Common myeloid progenitor, CD34-positive (primary cell): ENCODE measurements at regions not wholly inside any gene's neighbourhood (a gene's known extent, or its start where the extent isn't known, plus 50 kb on each side); places are given as distances from the start of the nearest gene placed in this dataset.
"Not testable (repeated sequence)": the region's sequence is repeated elsewhere in the genome, so short reads cannot be mapped to it uniquely, and the experiment has no call there.

Experiments
- CTCF ChIA-PET: fragments of 350-600 bp; sonication (Branson Sonifier 250); formaldehyde crosslinking; loops from one replicate; lab custom pipeline; 2021; ENCODE audit warnings: antibody characterized with exemption; lab: Charles Lee
- POLR2A ChIA-PET: fragments of 350-600 bp; sonication (Branson Sonifier 250); formaldehyde crosslinking; loops from one replicate; lab custom pipeline; 2021; ENCODE audit warnings: antibody characterized with exemption; lab: Charles Lee
- DNase-seq, 3 donors: peaks; one replicate each; pipeline versions ENCODE4 v3.0.0 to v3.0.0-alpha.2; 2013
- H3K27ac ChIP-seq, 2 experiments: 1 replicate in 1 of 2; 2 replicates in 1 of 2; pipeline ENCODE4 v1.7.0; 2013; ENCODE audit warnings: inconsistent platforms in 2 of 2, low read length in 2 of 2, mild to moderate bottlenecking in 2 of 2, low read depth in 1 of 2, moderate library complexity in 1 of 2; ENCODE audit not compliant: severe bottlenecking in 2 of 2, insufficient read depth in 1 of 2, poor library complexity in 1 of 2
- H3K27me3 ChIP-seq, 5 experiments: replicated peaks in 2 of 5; 1 replicate in 3 of 5; 2 replicates in 2 of 5; pipeline versions ENCODE4 v1.6.1 to v1.7.0; 2013; ENCODE audit warnings: low read length in 4 of 5, mild to moderate bottlenecking in 2 of 5, moderate library complexity in 2 of 5, inconsistent platforms in 1 of 5; ENCODE audit not compliant: insufficient read depth in 5 of 5, control insufficient read depth in 4 of 5
- H3K36me3 ChIP-seq, 4 experiments: 1 replicate in 2 of 4; 2 replicates in 2 of 4; pipeline versions ENCODE4 v1.6.1 to v1.7.0; 2013; ENCODE audit warnings: low read length in 3 of 4, control low read depth in 1 of 4, mild to moderate bottlenecking in 1 of 4; ENCODE audit not compliant: control insufficient read depth in 4 of 4, insufficient read depth in 4 of 4
- H3K4me1 ChIP-seq, 4 experiments: 1 replicate in 3 of 4; 2 replicates in 1 of 4; pipeline versions ENCODE4 v1.6.1 to v1.7.1; 2013; ENCODE audit warnings: low read length in 3 of 4, mild to moderate bottlenecking in 3 of 4, control low read depth in 1 of 4, inconsistent platforms in 1 of 4, moderate library complexity in 1 of 4; ENCODE audit not compliant: control insufficient read depth in 4 of 4, insufficient read depth in 4 of 4; ENCODE audit errors: control extremely low read depth in 1 of 4
- H3K4me3 ChIP-seq, 7 experiments: 1 replicate in 4 of 7; 2 replicates in 3 of 7; pipeline versions ENCODE4 v1.5.1 to v1.7.0; 2013; ENCODE audit warnings: mild to moderate bottlenecking in 7 of 7, low read length in 6 of 7, moderate library complexity in 6 of 7, inconsistent platforms in 2 of 7, low read depth in 2 of 7, control low read depth in 1 of 7; ENCODE audit not compliant: insufficient read depth in 4 of 7, control insufficient read depth in 1 of 7; ENCODE audit errors: extremely low read depth in 1 of 7
- H3K9me3 ChIP-seq, 5 experiments: 1 replicate in 4 of 5; 2 replicates in 1 of 5; pipeline versions ENCODE4 v1.6.1 to v1.7.1; 2013; ENCODE audit warnings: low read length in 4 of 5, mild to moderate bottlenecking in 2 of 5, inconsistent platforms in 1 of 5, low read depth in 1 of 5, moderate library complexity in 1 of 5; ENCODE audit not compliant: control insufficient read depth in 4 of 5, insufficient read depth in 2 of 5; ENCODE audit errors: control extremely low read depth in 1 of 5
- WGBS: methylation state at CpG from one replicate; pipeline ENCODE4 v1.1.5; 2013; ENCODE audit not compliant: insufficient coverage; 5-methylcytosine and 5-hydroxymethylcytosine counted together

- H3K36me3 ChIP-seq, H3K9me3 ChIP-seq, H3K27ac ChIP-seq, POLR2A ChIA-PET, H3K4me3 ChIP-seq, H3K27me3 ChIP-seq, CTCF ChIA-PET, H3K4me1 ChIP-seq, DNase-seq: not testable (repeated sequence)
- WGBS = 93% methylated on average over 12 of the region's 17 CpGs
Measured at GRCh38 chr6:165127743-165128142, 181.7 kb downstream of the C6orf118 start.

GRCh38 chr6:165124681-165125080, 184.7 kb downstream of the C6orf118 start:
- DNase-seq, CTCF ChIA-PET, H3K27me3 ChIP-seq, H3K9me3 ChIP-seq, H3K4me1 ChIP-seq, POLR2A ChIA-PET, H3K36me3 ChIP-seq, H3K27ac ChIP-seq, H3K4me3 ChIP-seq: not testable (repeated sequence)
- 100% methylated on average over 1 of the region's 4 CpGs for WGBS

GRCh38 chr6:165119231-165120020, 190.0 kb downstream of the C6orf118 start:
- Histone ChIP-seq H3K4me1 (no peaks in the 10 kb centered on the region), H3K27me3 (no peaks in the 10 kb centered on the region), H3K27ac (no peak overlapping the region), H3K36me3 (no peaks in the 10 kb centered on the region), H3K9me3 (peaks cover 0 to 4% (median 0%) of the 10 kb centered on the region in 5 experiments), H3K4me3 (no peak overlapping the region)
- CTCF ChIA-PET = no interaction called here
- DNase-seq = no peak
- POLR2A ChIA-PET = no interaction called here
- 71% methylated on average over 2 of the region's 6 CpGs for WGBS

- Histone ChIP-seq H3K9me3 (peaks cover 0 to 10% (median 2%) of the 10 kb centered on the region in 5 experiments), H3K27me3 (no peaks in the 10 kb centered on the region), H3K27ac (no peak overlapping the region), H3K4me3 (no peak overlapping the region), H3K36me3 (no peaks in the 10 kb centered on the region), H3K4me1 (no peaks in the 10 kb centered on the region)
- CTCF ChIA-PET = no interaction called here
- POLR2A ChIA-PET = no interaction called here
- no peak for DNase-seq
- WGBS = 100% methylated on average over 1 of the region's 5 CpGs
Measured at GRCh38 chr6:165118736-165119135, 190.7 kb downstream of the C6orf118 start.

GRCh38 chr6:165117806-165118205, 191.6 kb downstream of the C6orf118 start:
- POLR2A ChIA-PET = no interaction called here

GRCh38 chr6:165117121-165117520, 192.3 kb downstream of the C6orf118 start:
- no peak overlapping the region for H3K27ac ChIP-seq
- H3K9me3 ChIP-seq = peaks cover 0 to 10% (median 2%) of the 10 kb centered on the region in 5 experiments
- no peaks in the 10 kb centered on the region for H3K27me3 ChIP-seq
- no peaks in the 10 kb centered on the region for H3K36me3 ChIP-seq
- ChIA-PET CTCF (no interaction called here), POLR2A (no interaction called here)
- H3K4me3 ChIP-seq = no peak overlapping the region
- no peak for DNase-seq
- 82% methylated on average over 2 of the region's 2 CpGs for WGBS
- no peaks in the 10 kb centered on the region for H3K4me1 ChIP-seq

More at GRCh38 chr6:165117806-165118205, 191.6 kb downstream of the C6orf118 start:
- DNase-seq = no peak
- H3K4me1 ChIP-seq = no peaks in the 10 kb centered on the region
- WGBS = 81% methylated on average over 3 of the region's 3 CpGs
- no peak overlapping the region for H3K27ac ChIP-seq
- no peaks in the 10 kb centered on the region for H3K36me3 ChIP-seq
- H3K27me3 ChIP-seq = no peaks in the 10 kb centered on the region
- H3K4me3 ChIP-seq = no peak overlapping the region
- peaks cover 0 to 11% (median 2%) of the 10 kb centered on the region in 5 experiments for H3K9me3 ChIP-seq
- CTCF ChIA-PET = interaction anchor here (1.1 kb wide), 1 partner anchor 25 kb away, joined by 3 read pairs; no protein-coding TSS in a partner anchor

- no CpG with 5 or more reads among the region's 1 CpG for WGBS
- ChIA-PET CTCF (no interaction called here), POLR2A (no interaction called here)
- Histone ChIP-seq H3K27me3 (no peaks in the 10 kb centered on the region), H3K9me3 (peaks cover 0 to 8% (median 2%) of the 10 kb centered on the region in 5 experiments), H3K27ac (no peak overlapping the region), H3K4me1 (no peaks in the 10 kb centered on the region), H3K4me3 (no peak overlapping the region), H3K36me3 (no peaks in the 10 kb centered on the region)
- DNase-seq = no peak
Measured at GRCh38 chr6:165110860-165111259, 198.5 kb downstream of the C6orf118 start.
